LoVo (cell line): ENCODE measurements at regions not wholly inside any gene's neighbourhood (a gene's known extent, or its start where the extent isn't known, plus 50 kb on each side); places are given as distances from the start of the nearest gene placed in this dataset.
"Not testable (repeated sequence)": the region's sequence is repeated elsewhere in the genome, so short reads cannot be mapped to it uniquely, and the experiment has no call there.

Experiments used
- DNase-seq: peaks from one replicate; pipeline ENCODE4 v3.0.0-alpha.2; 2016; ENCODE audit warnings: low spot score

- not testable (repeated sequence) for DNase-seq
Observed at GRCh38 chr3:197459571-197459970, 96.2 kb downstream of the BDH1 start.

- DNase-seq = no peak
Observed at GRCh38 chr3:197458906-197459470, 96.8 kb downstream of the BDH1 start.

- no peak for DNase-seq
Observed at GRCh38 chr3:197458179-197458707, 97.5 kb downstream of the BDH1 start.

DNA sequence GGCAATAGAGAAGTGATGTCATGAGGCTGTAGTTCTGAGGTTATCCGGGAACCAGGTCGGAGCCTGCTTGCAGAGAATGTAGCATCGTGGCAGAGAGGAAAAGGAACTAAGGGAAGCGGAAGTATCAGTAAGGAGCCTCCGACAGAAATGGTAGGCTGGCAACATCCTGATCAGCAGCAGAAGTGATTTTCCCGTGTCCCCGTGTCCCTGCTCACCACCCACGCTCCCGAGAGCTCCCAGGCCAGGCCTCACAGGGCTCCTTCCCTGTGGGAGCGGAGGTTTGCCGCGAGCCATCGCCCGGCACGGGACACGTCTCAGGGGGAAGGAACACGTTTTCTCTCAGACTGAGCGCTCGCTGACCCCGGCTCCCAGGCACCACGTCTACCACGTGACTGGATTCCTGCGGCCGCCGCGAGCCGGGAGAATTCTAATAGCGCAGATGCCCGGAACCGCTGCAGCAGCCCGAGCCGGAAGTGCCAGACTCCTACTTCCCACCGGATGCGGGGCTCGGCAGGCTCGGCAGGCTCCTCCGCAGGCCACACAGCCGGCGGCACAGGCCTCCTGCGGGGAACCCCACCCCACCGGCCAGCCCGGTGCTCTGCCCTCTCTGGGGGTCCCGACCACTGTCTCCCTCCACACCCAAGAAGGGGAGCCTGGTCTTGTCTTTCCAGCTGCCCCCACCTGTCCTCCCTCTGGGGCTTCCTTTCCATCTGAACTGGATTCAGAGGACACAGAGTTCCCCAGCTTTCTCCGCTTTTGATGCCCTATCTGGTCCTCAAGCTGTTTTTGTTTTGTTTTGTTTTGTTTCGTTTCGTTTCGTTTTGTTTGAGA, 99.3 kb downstream of the BDH1 start:
- DNase-seq = peak; percentile 92

DNA sequence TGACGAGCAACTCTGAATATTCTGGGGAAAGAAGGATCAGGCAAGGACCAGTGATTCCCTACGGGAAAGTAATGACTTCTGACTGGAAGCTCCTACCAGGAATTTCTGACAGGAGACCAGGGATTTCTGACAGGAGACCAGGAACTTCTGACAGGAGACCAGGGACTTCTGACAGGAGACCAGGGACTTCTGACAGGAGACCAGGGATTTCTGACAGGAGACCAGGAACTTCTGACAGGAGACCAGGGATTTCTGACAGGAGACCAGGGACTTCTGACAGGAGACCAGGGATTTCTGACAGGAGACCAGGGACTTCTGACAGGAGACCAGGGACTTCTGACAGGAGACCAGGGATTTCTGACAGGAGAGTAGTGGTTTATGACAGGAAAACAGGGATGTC, 100.9 kb downstream of the BDH1 start:
- not testable (repeated sequence) for DNase-seq

- no peak for DNase-seq
Observed at GRCh38 chr3:197454014-197454413, 101.8 kb downstream of the BDH1 start.

- DNase-seq = no peak
Observed at GRCh38 chr3:197450810-197451209, 105.0 kb downstream of the BDH1 start.

- DNase-seq = no peak
Observed at GRCh38 chr3:197450308-197450707, 105.5 kb downstream of the BDH1 start.

DNA sequence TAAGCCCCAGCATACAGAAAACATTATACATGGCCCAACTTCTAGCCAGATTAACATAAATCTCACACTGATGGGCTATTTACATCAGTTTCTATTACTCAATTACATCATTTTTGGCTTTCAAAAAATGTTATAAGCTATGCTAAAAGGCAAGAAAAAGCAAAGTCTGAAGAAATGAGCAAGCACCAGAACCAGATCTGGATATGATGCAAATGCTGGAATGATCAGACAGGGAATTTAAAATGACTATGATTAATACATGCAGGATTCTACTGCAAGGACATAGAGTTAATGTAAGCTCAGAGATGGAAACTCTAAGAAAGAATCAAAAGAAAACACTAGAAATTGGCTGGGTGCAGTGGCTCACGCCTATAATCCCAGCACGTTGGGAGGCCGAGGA, 106.6 kb downstream of the BDH1 start:
- not testable (repeated sequence) for DNase-seq

DNA sequence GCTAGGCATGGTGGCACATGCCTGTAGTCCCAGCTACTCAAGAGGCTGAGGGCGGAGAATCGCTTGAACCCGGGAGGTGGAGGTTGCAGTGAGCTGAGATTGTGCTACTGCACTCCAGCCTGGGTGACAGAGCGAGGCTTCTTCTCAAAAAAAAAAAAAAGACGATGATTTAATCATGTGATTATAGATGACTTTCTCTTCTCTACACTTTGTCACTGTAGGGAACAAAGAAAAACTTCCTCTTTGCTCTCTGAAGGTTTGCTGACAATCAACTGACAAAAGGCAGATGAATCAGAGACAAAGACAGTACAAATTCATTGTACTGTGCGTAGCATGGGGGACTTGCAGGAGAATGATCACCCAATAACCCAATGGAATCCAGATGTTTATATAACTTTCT, 108.0 kb downstream of the BDH1 start:
- not testable (repeated sequence) for DNase-seq

- no peak for DNase-seq
Observed at GRCh38 chr3:197447057-197447456, 108.7 kb downstream of the BDH1 start.

- no peak for DNase-seq
Observed at GRCh38 chr3:197446700-197447056, 109.1 kb downstream of the BDH1 start.

DNA sequence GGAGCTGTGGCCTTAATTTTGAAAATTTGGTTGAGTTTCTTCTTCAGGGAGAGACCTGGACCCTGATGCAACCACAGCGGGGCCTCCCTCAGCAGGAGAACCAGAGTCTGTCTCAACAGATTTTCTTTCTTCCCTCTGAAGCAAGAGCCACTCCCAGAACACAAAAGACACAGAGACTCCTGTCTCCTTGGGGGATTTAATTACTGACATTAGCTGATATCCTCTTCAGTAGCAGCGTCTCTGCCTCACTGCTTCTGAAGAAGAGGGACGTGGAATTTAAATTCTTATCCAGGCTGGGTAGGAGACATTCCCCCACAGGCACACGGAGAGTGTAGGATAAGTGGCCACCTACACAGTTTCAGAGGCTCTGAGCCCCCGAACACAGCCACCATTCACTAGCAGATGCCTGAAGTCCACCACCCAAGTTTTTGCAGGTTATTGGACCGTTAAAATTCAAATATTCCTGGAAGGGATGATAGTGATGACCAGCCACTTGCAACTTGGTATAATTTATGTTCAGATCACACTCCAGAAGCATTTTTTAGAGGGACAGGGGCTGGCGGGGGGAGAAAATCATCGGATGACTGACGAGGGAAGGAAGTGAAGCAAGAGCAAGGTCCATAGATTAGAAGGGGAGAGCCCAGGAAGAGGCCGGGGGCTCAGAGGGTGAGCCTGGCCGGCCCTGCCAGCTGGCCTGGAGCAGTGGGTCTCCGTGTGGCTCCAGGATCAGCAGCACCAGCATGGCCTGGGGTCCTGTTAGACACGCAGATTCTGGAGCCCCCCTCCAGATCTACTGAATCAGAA, 109.7 kb downstream of the BDH1 start:
- DNase-seq = no peak

DNA sequence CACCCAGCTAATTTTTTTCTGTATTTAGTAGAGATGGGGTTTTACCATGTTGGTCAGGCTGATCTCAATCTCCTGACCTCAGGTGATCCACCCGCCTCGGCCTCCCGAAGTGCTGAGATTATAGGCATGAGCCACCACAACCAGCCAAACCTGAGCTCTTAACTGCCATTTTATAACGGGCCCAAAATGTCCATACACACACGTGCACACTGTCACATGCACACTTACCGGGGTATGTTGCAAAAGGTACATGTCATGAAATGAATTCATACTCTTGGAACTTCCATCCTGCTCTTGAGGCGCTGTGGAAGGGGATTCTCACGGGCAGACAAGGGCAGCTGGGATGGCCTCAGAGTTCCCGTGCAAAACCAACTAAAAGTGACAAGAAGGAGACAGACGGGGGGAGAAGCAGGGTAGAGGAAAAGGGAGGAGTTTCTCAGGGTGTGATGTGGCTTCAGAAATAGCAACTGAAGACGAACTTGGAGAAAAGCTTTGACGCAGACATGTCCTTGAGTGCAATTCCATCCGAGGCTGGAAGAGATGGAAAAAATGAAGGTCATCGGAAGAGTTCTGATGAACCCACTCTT, 110.9 kb downstream of the BDH1 start:
- no peak for DNase-seq

- DNase-seq = no peak
Observed at GRCh38 chr3:197443506-197443905, 112.3 kb downstream of the BDH1 start.

DNA sequence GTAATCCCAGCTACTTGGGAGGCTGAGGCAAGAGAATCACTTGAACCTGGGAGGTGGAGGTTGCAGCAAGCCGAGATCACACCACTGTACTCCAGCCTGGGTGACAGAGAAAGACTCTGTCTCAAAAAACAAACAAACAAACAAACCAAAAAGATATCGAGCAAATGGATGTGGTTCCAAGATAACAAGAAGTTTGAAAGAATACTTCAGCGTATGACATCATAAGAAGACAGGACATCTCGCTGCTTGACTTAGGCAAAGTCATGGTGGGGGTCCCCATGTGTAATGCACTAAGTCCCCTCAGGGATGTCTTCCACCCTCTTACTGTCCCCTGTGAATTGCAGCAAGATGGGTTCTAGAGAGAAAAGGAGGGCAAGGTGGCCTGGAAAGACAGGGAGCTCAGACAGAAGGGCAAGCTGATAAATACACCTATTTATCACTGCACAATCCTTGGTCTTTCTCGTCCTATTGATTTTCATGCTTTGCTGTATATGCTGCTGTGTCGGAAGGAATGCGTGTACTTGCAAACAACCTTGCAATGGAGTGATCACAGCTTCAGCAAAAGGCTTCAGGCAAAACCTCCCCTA, 115.0 kb downstream of the BDH1 start:
- no peak for DNase-seq

GRCh38 chr3:197438906-197439305, 116.9 kb downstream of the BDH1 start:
- DNase-seq = no peak

DNA sequence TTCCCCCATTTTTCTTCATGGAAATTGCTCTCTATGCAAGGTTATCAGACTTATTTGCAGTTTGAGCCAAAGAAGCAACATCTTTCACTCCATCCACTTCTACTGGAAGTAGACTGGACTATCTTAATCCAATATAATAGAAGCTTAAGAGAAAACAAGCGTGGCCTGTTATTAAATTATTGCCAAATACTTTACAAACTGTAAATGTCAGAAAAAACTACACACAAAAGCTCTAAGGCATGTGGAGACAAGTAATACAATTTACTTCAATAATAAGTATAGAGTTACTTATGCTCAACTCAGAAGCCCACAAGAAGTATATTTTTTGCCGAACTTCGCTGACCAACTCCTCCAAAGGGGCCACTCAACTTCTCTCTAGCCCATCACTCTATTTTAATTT, 120.3 kb downstream of the BDH1 start:
- no peak for DNase-seq

DNA sequence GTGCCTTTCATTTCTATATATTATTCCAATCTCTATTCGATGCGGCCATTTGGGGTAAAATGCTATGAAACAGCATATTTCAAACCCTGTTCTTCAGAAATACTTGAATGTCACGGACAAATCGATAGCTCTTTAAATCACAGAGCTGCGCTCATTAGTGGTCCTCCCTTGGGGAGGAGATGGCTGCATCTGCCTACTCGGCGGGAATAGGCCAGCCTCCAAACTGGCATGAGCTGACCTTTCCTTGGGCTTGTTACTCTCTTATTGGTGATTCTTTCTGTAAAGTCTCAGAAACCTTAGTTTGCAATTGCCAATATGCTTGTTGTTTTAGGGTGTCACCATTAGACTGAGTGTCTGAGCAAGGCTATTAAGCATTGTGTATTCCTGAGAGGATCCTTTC, 120.9 kb downstream of the BDH1 start:
- no peak for DNase-seq

GRCh38 chr3:197432384-197433127, 123.2 kb downstream of the BDH1 start:
- no peak for DNase-seq

GRCh38 chr3:197431346-197431910, 124.3 kb downstream of the BDH1 start:
- DNase-seq = no peak
